GM23338 (cell line): ENCODE measurements at regions not wholly inside any gene's neighbourhood (a gene's known extent, or its start where the extent isn't known, plus 50 kb on each side); places are given as distances from the start of the nearest gene placed in this dataset.

Experiments
- CREB1 ChIP-seq: fragments of 250-450 bp; sonication (Bioruptor Pico); IDR thresholded peaks from 2 replicates; pipeline ENCODE4 v1.5.0; 2020; ENCODE audit warnings: low read depth, mild to moderate bottlenecking, moderate library complexity
- CTCF ChIP-seq, 2 experiments: fragments of 200-600 bp in 1 of 2; sonication (generic) in 1 of 2; conservative IDR thresholded peaks; 2 replicates each; pipeline versions ENCODE4 v1.5.1 to v1.6.1; 2016 to 2017; ENCODE audit warnings: antibody characterized with exemption in 2 of 2, low read depth in 2 of 2, mild to moderate bottlenecking in 2 of 2, moderate library complexity in 1 of 2
- ETS1 ChIP-seq: IDR thresholded peaks from 2 replicates; pipeline ENCODE4 v1.6.1; 2016; ENCODE audit warnings: antibody characterized with exemption
- EZH2 ChIP-seq: fragments of 200-600 bp; sonication (generic); IDR thresholded peaks from one replicate; pipeline ENCODE4 v1.8.0; 2017; ENCODE audit warnings: antibody characterized with exemption, mild to moderate bottlenecking, low read depth; ENCODE audit not compliant: unreplicated experiment
- EZH2phosphoT487 ChIP-seq: fragments of 200-600 bp; sonication (generic); IDR thresholded peaks from one replicate; pipeline ENCODE4 v1.8.1; 2018; ENCODE audit warnings: antibody characterized with exemption; ENCODE audit not compliant: unreplicated experiment
- JUNB ChIP-seq: IDR thresholded peaks from one replicate; pipeline ENCODE4 v1.6.1; 2016; ENCODE audit warnings: antibody characterized with exemption; ENCODE audit not compliant: unreplicated experiment
- NANOG ChIP-seq: IDR thresholded peaks from 2 replicates; pipeline ENCODE4 v1.6.1; 2016; ENCODE audit warnings: antibody characterized with exemption, borderline replicate concordance
- POLR2AphosphoS5 ChIP-seq: IDR thresholded peaks from 2 replicates; pipeline ENCODE4 v1.6.1; 2016; ENCODE audit warnings: antibody characterized with exemption, low read depth
- REST ChIP-seq: IDR thresholded peaks from one replicate; pipeline ENCODE4 v1.6.1; 2018; ENCODE audit warnings: antibody characterized with exemption; ENCODE audit not compliant: unreplicated experiment
- STAT1 ChIP-seq: IDR thresholded peaks from one replicate; pipeline ENCODE4 v1.6.1; 2016; ENCODE audit warnings: antibody characterized with exemption; ENCODE audit not compliant: unreplicated experiment
- ZNF114 ChIP-seq: fragments of 250-450 bp; sonication (Bioruptor Pico); IDR thresholded peaks from 2 replicates; pipeline ENCODE4 v1.5.0; 2020; ENCODE audit warnings: mild to moderate bottlenecking, moderate library complexity
- ZNF331 ChIP-seq: fragments of 250-450 bp; sonication (Bioruptor Pico); IDR thresholded peaks from 2 replicates; pipeline ENCODE4 v1.5.0; 2020; ENCODE audit warnings: low read depth, mild to moderate bottlenecking, moderate library complexity
- ZNF462 ChIP-seq: fragments of 250-450 bp; sonication (Bioruptor Pico); IDR thresholded peaks from 2 replicates; pipeline ENCODE4 v1.5.0; 2020; ENCODE audit warnings: mild to moderate bottlenecking, moderate library complexity

GRCh38 chr20:22703843-22704242, 119.5 kb upstream of the FOXA2 start:
- no peak for TF ChIP-seq CTCF (conservative IDR thresholded peaks at IDR 0.05; ENCODE audit: low read depth in 2 of 2)
- TF ChIP-seq POLR2AphosphoS5, result no peak
- TF ChIP-seq EZH2phosphoT487, result no peak
- no peak for TF ChIP-seq EZH2
- no peak for TF ChIP-seq REST
- TF ChIP-seq STAT1, result no peak
- TF ChIP-seq ZNF331 (CRISPR knock-in tag), result no peak
- TF ChIP-seq CREB1 (CRISPR knock-in tag), result no peak
- TF ChIP-seq JUNB, result no peak
- no peak for TF ChIP-seq NANOG
- no peak for TF ChIP-seq ETS1
- TF ChIP-seq ZNF114 (CRISPR knock-in tag), result no peak
- TF ChIP-seq ZNF462, result no peak
